ENCODE measurements at regions not wholly inside any gene's neighbourhood (a gene's known extent, or its start where the extent isn't known, plus 50 kb on each side); places are given as distances from the start of the nearest gene placed in this dataset.
"Not testable (repeated sequence)": the region's sequence is repeated elsewhere in the genome, so short reads cannot be mapped to it uniquely, and the experiment has no call there.

DNA sequence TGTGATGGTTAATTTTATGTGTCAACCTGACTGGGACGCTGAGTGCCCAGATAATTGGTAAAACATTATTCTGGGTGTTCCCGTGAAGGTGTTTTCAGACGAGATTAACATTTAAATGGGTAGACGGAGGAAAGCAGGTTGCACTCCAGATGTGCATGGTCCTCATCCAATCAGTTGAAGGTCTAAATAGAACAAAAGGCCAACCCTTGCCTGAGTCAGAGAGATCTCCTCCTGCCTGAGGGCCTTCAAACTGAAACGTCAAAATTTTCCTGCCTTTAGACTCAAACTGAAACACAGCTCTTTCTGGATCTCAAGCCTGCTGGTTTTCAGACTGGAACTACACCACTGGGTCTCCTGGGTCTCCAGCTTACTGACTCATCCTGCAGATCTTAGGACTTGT lies 73.5 kb downstream of the NPIPA8 start:
- not testable (repeated sequence) for DNase-seq

DNA sequence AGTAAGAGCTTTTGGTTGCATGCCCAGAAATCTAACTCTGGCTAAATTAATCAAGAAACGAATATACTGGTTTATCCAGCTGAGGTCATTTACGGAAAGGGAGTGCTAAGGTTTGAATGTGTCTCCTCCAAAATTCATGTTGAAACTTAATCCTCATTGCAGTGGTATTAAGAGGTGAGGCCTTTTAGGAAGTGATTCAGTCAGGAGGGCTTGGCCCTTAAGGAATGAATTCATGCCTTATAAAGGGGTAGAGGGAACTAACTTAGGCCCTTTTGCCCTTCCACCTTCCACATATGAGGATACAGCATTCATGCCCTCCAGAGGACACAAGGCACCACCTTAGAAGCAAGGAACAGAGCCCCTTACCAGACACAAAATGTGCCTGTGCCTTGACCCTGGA lies 74.7 kb downstream of the NPIPA8 start:
- DNase-seq, result not testable (repeated sequence)

DNA sequence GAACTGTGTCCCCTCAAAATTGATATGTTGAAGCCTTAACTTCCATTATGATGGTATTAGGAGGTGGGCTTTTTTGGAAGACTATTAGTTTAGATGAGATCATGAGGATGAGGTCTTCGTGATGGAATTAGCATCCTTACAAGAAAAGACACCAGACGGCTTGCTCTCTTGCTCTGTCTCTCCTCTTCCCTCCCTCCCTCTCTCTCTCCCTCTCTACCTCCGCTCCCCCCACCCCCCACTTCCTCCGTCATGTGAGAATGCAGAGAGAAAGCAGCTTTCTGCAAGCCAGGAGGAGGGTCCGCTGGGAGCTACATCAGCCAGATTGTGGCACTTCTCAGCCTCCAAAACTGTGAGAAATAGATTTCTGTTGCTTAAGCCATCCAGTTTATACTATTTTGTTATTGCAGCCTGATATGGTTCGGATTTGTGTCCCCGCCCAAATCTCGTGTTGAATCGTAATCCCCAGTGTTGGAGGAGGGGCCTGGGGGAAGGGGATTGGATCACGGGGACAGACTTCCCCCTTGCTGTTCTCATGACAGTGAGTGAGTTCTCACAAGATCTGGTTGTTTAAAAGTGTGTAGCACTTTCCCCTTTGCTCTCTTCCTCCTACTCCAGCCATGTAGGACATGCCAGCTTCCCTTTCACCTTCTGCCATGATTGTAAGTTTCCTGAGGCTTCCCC lies 76.9 kb downstream of the NPIPA8 start:
- not testable (repeated sequence) for DNase-seq

DNA sequence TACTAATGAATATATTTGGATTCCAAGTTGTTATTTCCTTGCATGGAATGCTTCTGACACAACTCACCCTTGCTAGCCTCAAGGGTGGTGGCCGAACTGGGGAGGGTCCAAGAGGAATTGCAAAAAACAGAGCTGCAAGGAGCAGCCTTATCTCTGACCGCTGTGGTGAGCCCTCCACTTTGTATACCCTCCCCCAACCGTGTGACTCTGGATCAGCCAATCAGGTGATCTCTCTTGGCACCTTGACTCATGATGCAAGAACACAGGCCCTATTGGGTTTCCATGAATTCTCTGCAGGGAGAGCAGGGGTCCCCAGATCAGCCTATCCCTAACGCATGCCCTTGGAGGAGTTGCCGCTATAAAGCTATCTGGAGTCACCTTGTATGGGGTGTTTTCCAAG lies 83.6 kb downstream of the NPIPA8 start:
- DNase-seq, result not testable (repeated sequence)

DNA sequence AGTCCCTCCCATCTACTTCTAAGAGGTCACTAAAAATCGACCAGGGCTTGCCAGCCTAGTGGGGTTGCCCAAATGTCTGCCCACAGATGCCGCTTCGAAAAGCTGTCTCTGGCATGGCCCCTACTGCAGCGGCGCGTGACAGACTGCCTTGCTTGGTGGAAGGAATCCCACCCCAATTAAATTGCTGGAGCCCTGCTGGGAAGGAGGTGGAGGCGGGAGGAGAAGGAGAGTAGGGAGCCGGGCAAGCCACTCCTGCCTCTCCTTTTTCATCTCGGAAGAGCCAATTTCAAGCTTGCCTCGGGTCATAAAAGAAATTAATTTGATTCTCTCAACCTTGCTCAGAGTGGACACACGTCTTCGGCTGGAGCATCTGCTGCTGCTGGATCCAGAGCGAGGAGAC lies 106.0 kb downstream of the NPIPA8 start:
- not testable (repeated sequence) for DNase-seq

DNA sequence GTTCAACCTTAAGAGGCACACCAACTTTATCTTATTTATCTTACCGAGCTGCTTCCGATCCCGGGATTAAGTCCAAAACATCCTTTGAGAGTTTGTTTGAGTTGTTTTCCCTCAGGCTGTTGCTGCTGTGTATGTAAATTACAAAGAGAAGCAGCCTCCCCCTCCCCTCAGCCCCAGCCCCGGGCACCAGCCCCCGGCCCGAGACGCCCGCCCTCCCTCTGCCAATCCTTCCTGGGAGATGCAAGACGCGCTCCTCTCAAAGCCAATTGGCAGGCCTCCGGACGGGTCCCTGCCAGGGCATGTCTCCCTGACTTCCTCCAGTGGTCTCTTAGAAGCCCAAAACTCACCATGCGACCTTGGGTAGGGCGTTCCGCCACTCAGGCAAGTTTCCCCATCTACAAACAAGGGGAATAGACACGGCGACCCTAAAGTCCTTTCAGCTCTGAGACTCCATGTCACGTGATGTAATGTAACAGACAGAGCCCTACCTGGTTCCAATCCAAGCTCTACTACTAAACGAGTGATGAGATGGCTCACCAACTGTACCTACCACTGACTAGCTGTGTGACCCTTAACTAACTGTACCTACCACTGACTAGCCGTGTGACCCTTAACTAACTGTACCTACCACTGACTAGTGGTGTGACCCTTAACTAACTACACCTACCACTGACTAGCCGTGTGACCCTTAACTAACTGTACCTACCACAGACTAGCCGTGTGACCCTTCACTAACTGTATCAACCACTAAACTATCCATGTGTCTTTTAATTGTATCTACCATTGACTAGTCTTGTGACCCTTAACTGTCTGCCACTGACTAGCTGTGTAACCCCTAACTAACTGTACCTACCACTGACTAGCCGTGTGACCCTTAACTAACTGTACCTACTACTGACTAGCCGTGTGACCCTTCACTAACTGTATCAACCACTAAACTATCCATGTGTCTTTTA lies 114.2 kb downstream of the NPIPA8 start:
- not testable (repeated sequence) for DNase-seq

DNA sequence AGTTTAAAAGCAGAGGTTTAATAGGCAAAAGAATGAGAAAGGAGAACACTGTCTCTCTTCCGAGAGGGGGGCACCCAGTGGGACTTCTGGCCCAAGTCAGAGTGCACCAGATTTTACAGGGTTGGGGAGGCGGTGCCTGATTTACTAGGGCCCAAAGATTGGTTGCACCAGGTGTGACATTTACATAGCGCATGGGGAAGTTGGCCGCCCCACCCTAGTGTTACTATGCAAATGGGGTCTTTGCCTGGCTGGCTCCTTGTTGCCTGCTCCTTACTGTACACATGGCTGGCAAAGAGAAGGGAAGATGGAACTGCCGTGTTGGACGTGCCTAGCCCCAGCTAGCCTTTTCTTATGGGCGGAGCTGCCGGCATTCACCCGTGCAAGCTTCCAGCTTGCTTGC lies 118.8 kb downstream of the NPIPA8 start:
- DNase-seq, result not testable (repeated sequence)

DNA sequence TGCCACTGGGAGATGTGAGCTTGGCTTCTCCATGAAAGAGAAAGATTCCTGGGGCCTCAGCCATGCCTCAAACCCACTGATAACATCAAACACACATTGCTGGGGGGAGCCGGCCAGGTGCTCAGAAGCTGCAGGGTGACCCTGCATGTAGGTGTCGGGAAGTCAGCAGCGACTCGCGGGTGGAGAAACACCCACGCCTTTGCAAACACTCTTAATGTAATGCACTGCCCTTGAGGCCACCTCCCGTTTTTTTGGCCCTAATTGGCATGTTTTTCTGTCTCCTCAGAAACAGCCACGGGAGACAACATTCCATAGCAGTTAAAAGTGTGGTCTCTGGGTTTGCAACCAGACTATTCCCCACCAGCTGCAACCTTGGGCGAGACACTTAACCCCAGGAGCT lies 119.7 kb downstream of the NPIPA8 start:
- not testable (repeated sequence) for DNase-seq

DNA sequence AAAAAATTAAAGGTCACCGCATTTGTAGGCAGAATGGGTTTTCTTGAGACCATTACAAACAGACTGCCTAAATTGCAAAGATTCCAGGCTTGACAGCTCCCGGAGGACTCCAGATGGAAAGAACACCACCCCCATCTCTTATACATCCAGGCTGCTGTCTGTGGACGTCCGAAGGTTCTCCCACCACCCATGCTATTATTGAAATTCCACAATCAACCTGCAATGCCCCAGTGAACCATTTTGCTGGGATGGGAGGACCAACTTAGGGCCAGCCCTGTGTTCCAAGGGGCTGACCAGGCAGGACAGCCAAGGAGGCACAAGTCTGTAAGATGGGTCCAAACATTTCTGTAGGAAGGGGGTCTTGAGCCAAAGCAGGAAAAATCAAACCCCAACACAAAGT lies 122.7 kb downstream of the NPIPA8 start:
- DNase-seq, result not testable (repeated sequence)

DNA sequence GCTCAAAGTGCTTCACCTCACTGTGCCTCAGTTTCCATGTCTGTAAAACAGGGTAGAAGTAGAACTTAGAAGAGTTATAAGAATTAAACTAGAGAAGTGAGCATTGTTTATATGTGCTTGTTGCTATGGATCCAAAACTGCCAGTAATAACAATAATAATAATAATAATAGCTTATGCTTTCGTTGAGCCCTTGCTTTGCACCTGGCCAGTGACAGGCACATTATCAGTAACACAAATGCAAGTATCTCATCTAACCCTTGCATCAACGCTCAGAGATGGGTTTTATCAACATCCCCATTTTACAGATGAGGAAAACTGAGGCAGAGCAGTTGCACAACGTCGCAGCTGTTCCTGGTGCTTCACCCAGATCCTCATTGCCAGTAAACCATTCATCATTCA lies 125.0 kb downstream of the NPIPA8 start:
- not testable (repeated sequence) for DNase-seq

DNA sequence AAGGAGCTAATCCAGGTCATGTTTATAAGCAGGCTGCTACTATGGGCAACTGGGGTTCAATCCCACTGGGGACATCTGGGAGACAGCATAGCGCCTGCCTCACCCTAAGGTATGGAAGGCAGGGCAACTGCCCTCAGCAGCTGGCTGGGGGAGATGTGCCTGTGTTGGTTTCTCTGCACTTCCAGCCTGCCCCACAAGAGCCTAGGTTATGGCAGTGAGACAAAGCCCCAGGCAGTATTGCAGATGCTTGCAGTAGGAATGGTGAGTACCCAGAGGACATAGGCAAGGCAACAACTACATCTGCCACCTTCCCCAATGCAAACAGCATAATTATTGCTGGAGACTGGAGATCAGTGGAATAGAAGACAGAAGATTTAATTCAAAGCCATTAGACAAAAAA lies 131.8 kb downstream of the NPIPA8 start:
- not testable (repeated sequence) for DNase-seq

DNA sequence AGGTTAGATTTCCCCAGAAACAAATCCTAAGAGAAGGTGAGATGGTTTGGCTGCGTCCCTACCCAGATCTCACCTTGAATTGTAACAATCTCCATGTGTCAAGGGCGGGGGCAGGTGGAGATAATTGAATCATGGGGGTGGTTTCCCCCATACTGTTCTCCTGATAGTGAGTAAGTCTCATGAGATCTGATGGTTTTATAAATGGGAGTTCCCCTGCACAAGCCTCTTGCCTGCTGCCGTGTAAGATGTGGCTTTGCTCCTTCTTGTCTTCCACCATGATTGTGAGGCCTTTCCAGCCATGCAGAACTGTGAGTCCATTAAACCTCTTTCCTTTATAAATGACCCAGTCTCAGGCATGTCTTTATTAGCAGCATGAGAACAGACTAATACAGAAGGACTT lies 132.2 kb downstream of the NPIPA8 start:
- DNase-seq, result not testable (repeated sequence)

DNA sequence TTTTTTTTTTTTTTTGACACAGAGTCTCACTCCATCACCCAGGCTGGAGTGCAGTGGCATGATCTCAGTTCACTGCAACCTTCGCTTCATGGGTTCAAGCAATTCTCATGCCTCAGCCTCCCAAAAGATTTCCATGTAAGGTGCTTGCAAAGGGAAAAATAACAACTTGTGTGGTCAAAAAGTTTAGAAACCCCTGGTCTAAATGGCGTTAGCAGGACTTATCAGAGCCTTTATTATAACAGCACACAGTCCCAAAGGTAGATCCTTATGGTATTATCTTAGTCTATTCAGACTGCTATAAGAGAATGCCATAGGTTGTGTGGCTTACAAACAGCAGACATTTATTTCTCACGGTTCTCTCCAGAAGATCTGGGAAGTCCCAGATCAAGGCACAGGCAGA lies 135.0 kb downstream of the NPIPA8 start:
- DNase-seq, result not testable (repeated sequence)

DNA sequence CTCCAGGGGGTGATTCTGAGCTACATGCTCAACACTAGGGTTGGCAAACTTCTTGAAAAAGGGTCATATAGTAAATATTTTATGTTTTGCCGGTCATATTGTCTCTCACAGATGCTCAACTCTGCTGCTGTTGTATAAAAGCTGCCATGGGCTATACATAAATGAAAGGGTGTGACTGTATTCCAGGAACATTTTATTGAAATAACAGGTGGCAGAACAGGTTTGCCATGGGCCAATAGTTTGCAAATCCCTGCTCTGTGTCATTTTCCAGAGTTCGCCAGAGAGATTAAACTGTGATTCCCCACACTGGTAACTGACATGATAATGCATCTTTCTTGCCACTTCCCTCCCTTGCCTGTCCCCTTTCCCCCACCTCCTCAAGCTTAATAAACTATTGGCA lies 144.1 kb downstream of the NPIPA8 start:
- DNase-seq, result not testable (repeated sequence)

DNA sequence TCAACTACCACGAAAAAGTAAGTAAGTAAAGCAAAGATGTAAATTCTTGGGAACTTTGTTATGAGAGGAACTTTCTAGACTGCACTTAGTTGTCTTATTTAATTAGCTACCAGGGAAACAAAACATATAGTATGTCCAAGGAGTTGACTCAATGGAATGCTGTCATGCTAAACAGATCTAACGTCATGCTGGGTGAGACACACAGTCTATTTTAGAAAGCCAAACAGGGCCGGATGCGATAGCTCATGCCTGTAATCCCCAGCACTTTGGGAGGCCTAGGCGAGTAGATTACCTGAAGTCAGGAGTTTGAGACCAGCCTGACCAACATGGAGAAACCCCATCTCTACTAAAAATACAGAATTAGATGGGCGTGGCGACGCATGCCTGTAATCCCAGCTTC lies 146.4 kb downstream of the NPIPA8 start:
- not testable (repeated sequence) for DNase-seq

DNA sequence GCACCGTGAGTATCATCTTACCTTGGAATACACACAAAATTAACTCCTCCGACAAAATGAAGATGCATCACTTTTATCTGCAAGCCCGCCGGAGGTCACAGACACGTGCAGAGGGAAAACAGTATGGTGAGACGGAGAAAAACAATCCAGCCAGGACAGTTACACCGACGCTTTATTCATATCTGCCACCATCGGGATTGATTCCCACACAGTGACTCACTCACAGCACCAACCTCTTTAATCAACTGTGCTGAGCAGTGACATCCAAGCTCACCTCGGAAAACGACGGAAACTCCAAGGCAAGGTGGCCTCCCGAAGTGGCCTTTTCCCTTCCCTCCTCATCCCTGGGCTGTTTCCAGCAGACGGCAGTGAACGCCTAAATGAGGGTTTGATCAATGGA lies 151.8 kb downstream of the NPIPA8 start:
- DNase-seq, result not testable (repeated sequence)

DNA sequence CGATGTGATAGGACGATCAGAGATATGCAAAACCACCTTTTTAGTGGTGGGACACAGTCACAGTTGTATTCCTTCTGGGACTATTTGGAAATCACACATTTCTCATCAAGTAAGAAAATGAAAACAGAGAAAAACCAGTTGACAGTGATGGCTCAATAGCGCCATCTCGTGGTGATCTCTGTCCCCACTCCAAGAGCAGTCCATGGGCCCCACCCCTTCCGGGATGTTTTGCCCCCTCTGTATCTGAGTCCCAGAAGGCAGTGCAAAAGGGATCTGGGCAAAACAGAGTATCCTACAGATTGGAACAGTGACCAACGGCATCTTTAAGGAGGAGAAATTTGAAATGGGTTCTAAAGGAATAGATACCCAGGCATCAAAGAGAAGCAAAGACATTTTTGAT lies 155.5 kb downstream of the NPIPA8 start:
- DNase-seq, result not testable (repeated sequence)

DNA sequence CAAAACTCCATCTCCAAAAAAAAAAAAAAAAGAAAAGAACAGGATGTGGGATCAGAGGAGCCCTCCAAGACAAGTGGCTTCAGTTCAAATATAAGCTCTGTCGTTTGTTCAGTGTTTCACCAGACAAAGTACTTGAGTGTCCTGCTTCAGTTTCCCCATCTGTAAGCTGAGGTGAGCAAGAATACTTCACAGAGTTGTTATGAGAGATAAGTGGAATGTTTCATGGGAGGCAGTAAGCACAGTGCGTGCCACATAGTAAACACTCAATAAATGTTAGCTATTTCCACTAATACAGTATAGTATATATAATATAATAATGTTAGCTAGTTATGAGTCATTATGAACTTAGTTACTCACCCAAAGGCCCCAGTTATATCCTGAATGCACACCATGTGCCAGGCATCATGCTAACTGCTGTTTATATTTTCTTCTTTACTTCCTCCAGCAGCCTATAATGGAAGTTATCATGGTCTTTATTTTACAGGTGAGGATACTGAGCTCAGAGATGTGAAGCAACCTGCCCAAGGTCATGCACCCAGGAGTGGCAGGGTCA lies 162.5 kb downstream of the NPIPA8 start:
- DNase-seq, result peak; percentile 56

DNA sequence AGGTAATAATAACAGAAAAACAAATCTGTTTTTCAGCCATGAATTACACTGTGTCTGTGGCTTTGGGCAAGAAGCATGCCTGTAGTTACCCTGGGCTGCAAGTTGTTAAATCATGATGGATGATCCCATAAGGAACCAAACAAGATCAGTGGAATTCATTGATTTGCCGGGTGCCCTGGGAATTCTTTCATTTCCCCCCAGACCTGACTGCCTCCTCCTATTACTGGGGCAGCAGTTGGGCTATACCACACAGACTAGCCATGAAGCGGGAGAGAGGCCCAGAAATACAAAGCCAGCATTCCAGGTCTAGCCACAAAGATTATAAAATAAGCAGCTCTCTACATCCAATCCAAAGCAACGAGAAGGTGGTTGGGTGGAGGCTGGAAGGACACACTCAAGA lies 174.2 kb downstream of the NPIPA8 start:
- DNase-seq, result not testable (repeated sequence)

DNA sequence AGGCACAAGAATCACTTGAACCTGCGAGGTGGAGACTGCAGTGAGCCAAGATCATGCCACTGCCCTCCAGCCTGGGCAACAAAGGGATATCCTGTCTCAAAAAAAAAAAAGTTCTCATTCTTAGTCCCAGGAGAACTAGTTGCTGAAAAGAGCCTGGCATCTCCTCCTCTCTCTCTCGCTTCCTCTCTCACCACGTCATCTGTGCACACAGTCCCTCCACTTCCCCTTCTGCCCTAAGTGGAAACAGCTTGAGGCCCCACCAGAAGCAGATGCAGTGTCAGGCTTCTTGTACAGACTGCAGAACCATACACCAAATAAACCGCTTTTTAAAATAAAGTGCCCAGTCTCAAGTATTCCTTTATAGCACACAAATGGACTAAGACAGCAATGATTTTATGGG lies 175.3 kb downstream of the NPIPA8 start:
- not testable (repeated sequence) for DNase-seq

DNA sequence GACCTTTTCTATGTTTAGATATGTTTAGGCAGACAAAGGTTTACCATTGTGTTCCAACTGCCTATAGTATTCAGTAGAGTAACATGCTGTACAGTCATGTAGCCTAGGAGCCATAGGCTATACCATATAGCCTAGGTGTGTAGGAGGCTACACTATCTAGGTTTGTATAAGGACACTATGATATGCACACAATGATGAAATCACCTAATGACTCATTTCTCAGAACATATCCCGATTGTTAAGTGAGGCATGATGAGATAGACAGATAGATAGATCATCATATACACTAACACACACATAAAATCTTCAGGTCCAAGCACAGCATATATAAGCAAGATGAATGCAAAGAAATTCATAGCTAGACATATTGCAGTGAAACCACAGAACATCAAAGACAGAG lies 177.4 kb downstream of the NPIPA8 start:
- not testable (repeated sequence) for DNase-seq

DNA sequence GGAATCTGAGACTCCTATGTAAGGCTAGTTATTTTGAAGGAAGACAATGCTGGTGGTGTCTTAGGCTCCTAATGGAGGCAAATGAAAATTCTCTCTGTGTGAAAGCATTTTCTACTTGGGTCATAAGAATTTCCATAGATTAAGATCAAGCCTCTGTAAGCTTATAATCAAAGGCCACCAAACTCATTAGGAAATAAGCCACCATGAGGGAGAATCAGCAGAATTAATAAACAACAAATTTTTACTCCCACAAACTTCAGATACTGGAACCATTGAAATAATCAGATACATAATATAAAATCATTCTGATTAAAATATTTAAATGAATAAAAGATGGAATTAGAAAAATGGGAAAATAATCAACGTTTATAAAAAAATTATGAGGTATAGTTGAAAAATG lies 178.7 kb downstream of the NPIPA8 start:
- DNase-seq, result not testable (repeated sequence)

DNA sequence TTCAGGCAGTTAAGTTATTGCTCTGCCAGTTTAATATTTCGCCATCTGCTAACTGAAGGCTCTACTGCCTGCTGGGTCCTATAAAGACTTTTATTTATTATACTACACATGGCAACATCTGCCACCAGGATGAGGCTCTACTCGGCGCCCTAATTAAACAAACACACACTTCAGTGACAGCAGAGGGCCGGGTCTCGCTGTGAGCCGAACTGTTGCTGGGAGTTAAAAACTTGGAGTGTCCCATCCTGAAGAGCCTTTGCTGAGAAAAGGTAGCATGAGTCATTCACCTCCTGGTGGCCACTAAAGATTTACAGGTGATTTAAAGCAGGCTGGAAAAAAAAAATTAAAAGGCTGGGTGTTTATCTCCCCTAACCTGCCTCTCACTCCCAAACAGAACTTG lies 183.7 kb downstream of the NPIPA8 start:
- DNase-seq, result not testable (repeated sequence)

DNA sequence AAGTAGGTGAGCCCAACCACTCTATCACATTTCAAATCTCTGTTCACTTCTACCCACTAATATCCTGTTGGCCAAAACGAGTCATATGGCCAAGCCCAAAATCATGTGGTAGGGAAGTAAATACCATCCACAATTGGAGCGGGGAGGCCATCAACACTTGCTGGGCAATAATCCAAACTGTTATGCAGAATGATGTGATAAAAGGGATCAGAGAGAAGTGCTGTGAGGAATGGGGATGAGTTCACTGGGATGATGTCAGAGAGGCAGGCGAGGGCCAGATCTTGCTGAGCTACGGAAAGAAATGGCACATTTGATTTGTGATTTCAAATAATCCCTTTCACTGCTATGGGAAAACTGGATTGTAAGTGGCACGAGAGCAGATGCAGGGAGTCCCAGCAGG lies 188.4 kb downstream of the NPIPA8 start:
- not testable (repeated sequence) for DNase-seq
